K562 (cell line): ENCODE measurements at regions not wholly inside any gene's neighbourhood (a gene's known extent, or its start where the extent isn't known, plus 50 kb on each side); places are given as distances from the start of the nearest gene placed in this dataset.

Source experiments
- ATAC-seq: fragments of 200-7000 bp; cut with Tn5 transposase; 3 replicates; pipeline ENCODE4 v1.9.1; 2020; ENCODE audit warnings: moderate library complexity
- BruUV-seq: library from RNA; stranded (reverse); fragments of 400-500 nt; replicated peaks from 2 replicates; lab custom pipeline; 2021; lab: Mats Ljungman, UMichigan
- CTCF ChIA-PET: fragments of 300-600 bp; formaldehyde crosslinking; extraction: SDS; loops from one replicate; lab custom pipeline; 2021; ENCODE audit warnings: low intra/inter-chr PET ratio; lab: Yijun Ruan, JAX
- POLR2A ChIA-PET: fragments of 300-600, 350-650 bp; sonication (Branson Sonifier 250); formaldehyde crosslinking; extraction: SDS; loops from one replicate; lab custom pipeline; 2021; ENCODE audit warnings: antibody characterized with exemption, inconsistent platforms; lab: Yijun Ruan, JAX
- DNase-seq, 4 experiments: peaks; one replicate each; pipeline versions ENCODE4 v3.0.0 to v3.0.0-alpha.2; 2011 to 2018; ENCODE audit warnings: low spot score in 3 of 4, mixed read lengths in 3 of 4; ENCODE audit errors: extremely low read depth in 1 of 4
- FAIRE-seq: peaks from 2 replicates; lab custom pipeline; 2011; peaks lifted over from hg19 to GRCh38; lab: Jason Lieb, UNC
- H2AFZ ChIP-seq: 2 replicates; pipeline ENCODE4 v1.6.0; 2011; ENCODE audit warnings: low read depth, low read length, control low read depth, inconsistent platforms
- H3K27ac ChIP-seq: fragments of 200-600 bp; 3 replicates; pipeline ENCODE4 v1.8.0; 2011; ENCODE audit warnings: low read depth, mild to moderate bottlenecking, control low read depth, inconsistent platforms, low read length, moderate library complexity, mixed read lengths; ENCODE audit errors: extremely low read depth
- H3K27me3 ChIP-seq, 2 experiments: fragments of 300-600 bp in 1 of 2; 2 replicates in 1 of 2; 3 replicates in 1 of 2; pipeline versions ENCODE4 v1.6.0 to v1.8.0; 2011; ENCODE audit warnings: inconsistent platforms in 2 of 2, low read length in 2 of 2, mild to moderate bottlenecking in 1 of 2, mixed read lengths in 1 of 2, moderate library complexity in 1 of 2; ENCODE audit not compliant: control insufficient read depth in 2 of 2, insufficient read depth in 2 of 2
- H3K36me3 ChIP-seq: fragments of 300-600 bp; 3 replicates; pipeline ENCODE4 v1.8.0; 2011; ENCODE audit warnings: mild to moderate bottlenecking, low read length, inconsistent platforms; ENCODE audit not compliant: control insufficient read depth, insufficient read depth
- H3K4me1 ChIP-seq, 2 experiments: fragments of 200-600 bp in 1 of 2; replicated peaks in 1 of 2; 2 replicates in 1 of 2; 3 replicates in 1 of 2; pipeline versions ENCODE4 v1.5.1 to v1.8.0; 2011; ENCODE audit warnings: inconsistent platforms in 2 of 2, low read length in 2 of 2, mild to moderate bottlenecking in 1 of 2, mixed read lengths in 1 of 2, moderate library complexity in 1 of 2; ENCODE audit not compliant: control insufficient read depth in 2 of 2, insufficient read depth in 2 of 2
- H3K4me2 ChIP-seq: 2 replicates; pipeline ENCODE4 v1.6.1; 2011; ENCODE audit warnings: low read length, control low read depth, inconsistent platforms, mixed read lengths; ENCODE audit not compliant: insufficient read depth
- H3K4me3 ChIP-seq: fragments of 200-600 bp; sonication (generic), shearing (Covaris generic); 2 replicates; pipeline ENCODE4 v1.5.1; 2016; ENCODE audit warnings: control low read depth, inconsistent platforms
- H3K79me2 ChIP-seq: fragments of 200-600 bp; 3 replicates; pipeline ENCODE4 v1.8.0; 2011; ENCODE audit warnings: low read length, inconsistent platforms; ENCODE audit not compliant: control insufficient read depth, insufficient read depth
- H3K9ac ChIP-seq, 2 experiments: 2 replicates each; pipeline versions ENCODE4 v1.6.0 to v1.6.1; 2011; ENCODE audit warnings: low read depth in 2 of 2, low read length in 2 of 2, control low read depth in 1 of 2, inconsistent platforms in 1 of 2, mild to moderate bottlenecking in 1 of 2, mixed read lengths in 1 of 2; ENCODE audit not compliant: insufficient read depth in 1 of 2
- H3K9me1 ChIP-seq: one replicate; pipeline ENCODE4 v1.6.0; 2011; ENCODE audit warnings: inconsistent platforms, mild to moderate bottlenecking, low read length, moderate library complexity; ENCODE audit not compliant: control insufficient read depth, insufficient read depth
- H3K9me3 ChIP-seq: replicated peaks from 2 replicates; pipeline ENCODE4 v1.5.1; 2011; ENCODE audit warnings: low read depth, low read length, inconsistent platforms; ENCODE audit not compliant: control insufficient read depth, insufficient read depth
- H4K20me1 ChIP-seq: replicated peaks from 2 replicates; pipeline ENCODE4 v1.6.1; 2011; ENCODE audit warnings: low read length, inconsistent platforms, mixed read lengths; ENCODE audit not compliant: control insufficient read depth, insufficient read depth
- BRD9 ChIP-seq: fragments of 450-650 bp; IDR thresholded peaks from 2 replicates; pipeline ENCODE4 v1.6.1; 2018; ENCODE audit warnings: low read depth; ENCODE audit not compliant: partially characterized antibody
- FOXM1 ChIP-seq, 2 experiments: fragments of 450-650 bp in 1 of 2; sonication (generic) in 1 of 2; formaldehyde crosslinking in 1 of 2; IDR thresholded peaks; 2 replicates each; pipeline versions ENCODE4 v1.6.1 to v1.9.0; 2017 to 2022; ENCODE audit warnings: low read depth in 2 of 2, mild to moderate bottlenecking in 2 of 2, missing genetic modification reagents in 1 of 2, moderate library complexity in 1 of 2
- HEY1 ChIP-seq: fragments of 250-450 bp; sonication (Bioruptor Pico); IDR thresholded peaks from 2 replicates; pipeline ENCODE4 v1.5.0; 2020; ENCODE audit warnings: mild to moderate bottlenecking, moderate library complexity, borderline replicate concordance
- KAT7 ChIP-seq: sonication (generic); formaldehyde crosslinking; IDR thresholded peaks from 2 replicates; pipeline ENCODE4 v1.8.0; 2022; ENCODE audit warnings: missing genetic modification reagents, mild to moderate bottlenecking, borderline replicate concordance
- KAT8 ChIP-seq: fragments of 450-650 bp; IDR thresholded peaks from 2 replicates; pipeline ENCODE4 v1.6.1; 2016; ENCODE audit warnings: low read depth, mild to moderate bottlenecking
- MAFK ChIP-seq: IDR thresholded peaks from 2 replicates; pipeline ENCODE4 v1.6.1; 2011; ENCODE audit warnings: low read length, improper control_type of control experiment
- MXD1 ChIP-seq: fragments of 250-450 bp; sonication (Bioruptor Pico); IDR thresholded peaks from 2 replicates; pipeline ENCODE4 v1.8.0; 2021; ENCODE audit warnings: borderline replicate concordance, mild to moderate bottlenecking, moderate library complexity; ENCODE audit not compliant: poor library complexity, severe bottlenecking
- NFIC ChIP-seq: fragments of 450-650 bp; IDR thresholded peaks from 2 replicates; pipeline ENCODE4 v1.6.1; 2017; ENCODE audit warnings: mild to moderate bottlenecking, inconsistent platforms
- PTBP1 ChIP-seq: fragments of 200-400 bp; formaldehyde crosslinking; IDR thresholded peaks from 2 replicates; pipeline ENCODE4 v1.6.1; 2017; ENCODE audit warnings: low read depth, low read length
- SETDB1 ChIP-seq: IDR thresholded peaks from one replicate; pipeline ENCODE4 v1.6.1; 2012; ENCODE audit warnings: low read length, control low read depth, inconsistent platforms
- SMARCB1 ChIP-seq: IDR thresholded peaks from 2 replicates; pipeline ENCODE4 v1.6.1; 2011; ENCODE audit warnings: improper control_type of control experiment, low read depth; ENCODE audit not compliant: insufficient read length
- SNRNP70 ChIP-seq: fragments of 200-400 bp; formaldehyde crosslinking; optimal IDR thresholded peaks from 2 replicates; pipeline ENCODE3; 2017; ENCODE audit warnings: low read depth, low read length
- TBP ChIP-seq: optimal IDR thresholded peaks from 2 replicates; pipeline ENCODE3; 2011; ENCODE audit warnings: low read depth, low read length, improper control_type of control experiment
- TCF7 ChIP-seq: sonication (generic); IDR thresholded peaks from 2 replicates; pipeline ENCODE4 v1.6.1; 2016; ENCODE audit warnings: antibody characterized with exemption, borderline replicate concordance
- ZBTB9 ChIP-seq: fragments of 450-650 bp; formaldehyde crosslinking; IDR thresholded peaks from 2 replicates; pipeline ENCODE4 v1.4.0; 2020; ENCODE audit warnings: mild to moderate bottlenecking, moderate library complexity
- ZNF239 ChIP-seq: fragments of 250-450 bp; sonication (Bioruptor Pico); IDR thresholded peaks from 2 replicates; pipeline ENCODE4 v1.4.0; 2020; ENCODE audit warnings: mild to moderate bottlenecking
- WGBS: fragments of 100-300 bp; shearing (Covaris generic); methylation state at CpG from one replicate; pipeline ENCODE4 v1.1.6; 2016; ENCODE audit warnings: low coverage, mixed read lengths; ENCODE audit not compliant: insufficient coverage; ENCODE audit errors: missing lambda C conversion rate; 5-methylcytosine and 5-hydroxymethylcytosine counted together
- in situ Hi-C: fragments of 300-500 bp; cut with MboI; formaldehyde crosslinking; loops from 4 replicates; pipeline ENCODE4 v1.15.0; 2018; ENCODE audit warnings: inconsistent platforms, mixed read lengths
- intact Hi-C: fragments of 100-400 bp; cut with micrococcal nuclease; formaldehyde crosslinking; loops from 2 replicates; pipeline ENCODE4 v1.14.2; 2022
- TF ChIP-seq, protein P1 (sequence below): fragments of 200-400 bp; formaldehyde crosslinking; IDR thresholded peaks from 2 replicates; pipeline ENCODE4 v1.6.1; 2017; ENCODE audit warnings: mild to moderate bottlenecking, low read depth, low read length, moderate library complexity

DNA sequence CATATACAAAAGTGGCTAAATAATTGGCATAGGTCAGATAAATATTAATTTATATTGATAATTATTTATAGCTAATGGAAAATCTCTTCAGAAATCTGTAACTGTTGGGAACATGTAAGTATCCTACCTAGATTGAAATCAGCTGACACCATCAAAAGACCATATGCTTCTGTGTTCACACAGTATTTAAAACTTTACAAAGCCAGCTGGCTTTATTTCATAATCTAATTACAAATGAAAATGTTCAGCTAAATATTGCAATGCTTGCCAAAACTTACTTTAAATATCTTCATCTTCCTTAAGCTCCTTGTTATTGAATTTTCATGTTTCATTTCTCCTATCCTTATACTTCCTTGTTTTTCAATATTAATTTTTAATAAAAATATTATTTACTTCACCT, 190.9 kb upstream of the DOK6 start (continued):
- TF ChIP-seq FOXM1 (IDR thresholded peaks at IDR 0.05; ENCODE audit: low read depth) (no peak), FOXM1 (CRISPR knock-in tag; IDR thresholded peaks at IDR 0.05; ENCODE audit: low read depth) (no peak), BRD9 (no peak), TCF7 (no peak)

DNA sequence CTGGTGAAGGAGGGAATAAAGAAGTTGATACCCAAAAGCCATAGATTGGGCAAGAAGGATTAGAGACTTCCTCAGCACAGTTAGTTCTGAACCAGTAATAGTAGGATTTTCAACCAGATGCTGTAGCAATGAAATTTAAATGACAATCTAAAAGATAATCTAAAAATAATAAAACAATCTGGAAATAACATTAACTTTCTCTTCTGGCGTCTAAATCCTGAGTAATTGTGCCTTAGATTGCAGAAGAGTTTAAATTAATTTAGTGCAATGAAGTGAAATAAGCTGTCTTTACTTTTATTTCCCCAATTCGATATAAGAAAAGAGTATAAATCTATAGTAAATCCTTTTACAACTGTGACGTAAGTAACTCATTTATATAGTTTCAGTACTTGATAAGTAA, 186.8 kb upstream of the DOK6 start:
- BruUV-seq, result no TSS peak
- in situ Hi-C loops, result no loop called here
- no peaks in the 10 kb centered on the region for H3K4me1 ChIP-seq

More for the DNA sequence above, 186.8 kb upstream of the DOK6 start:
- H3K9me1 ChIP-seq, result no peaks in the 10 kb centered on the region
- no peak overlapping the region for H3K4me2 ChIP-seq
- ChIA-PET POLR2A (no interaction called here), CTCF (no interaction called here)
- H3K9me3 ChIP-seq, result no peaks in the 10 kb centered on the region
- no peaks in the 10 kb centered on the region for H3K27me3 ChIP-seq
- no peak overlapping the region for H3K4me3 ChIP-seq
- TF ChIP-seq ZBTB9, result no peak
- no peak for TF ChIP-seq HEY1
- TF ChIP-seq NFIC, result no peak
- no peak for TF ChIP-seq ZNF239 (CRISPR knock-in tag)
- TF ChIP-seq KAT7 (CRISPR knock-in tag), result no peak
- TF ChIP-seq, protein P1, sequence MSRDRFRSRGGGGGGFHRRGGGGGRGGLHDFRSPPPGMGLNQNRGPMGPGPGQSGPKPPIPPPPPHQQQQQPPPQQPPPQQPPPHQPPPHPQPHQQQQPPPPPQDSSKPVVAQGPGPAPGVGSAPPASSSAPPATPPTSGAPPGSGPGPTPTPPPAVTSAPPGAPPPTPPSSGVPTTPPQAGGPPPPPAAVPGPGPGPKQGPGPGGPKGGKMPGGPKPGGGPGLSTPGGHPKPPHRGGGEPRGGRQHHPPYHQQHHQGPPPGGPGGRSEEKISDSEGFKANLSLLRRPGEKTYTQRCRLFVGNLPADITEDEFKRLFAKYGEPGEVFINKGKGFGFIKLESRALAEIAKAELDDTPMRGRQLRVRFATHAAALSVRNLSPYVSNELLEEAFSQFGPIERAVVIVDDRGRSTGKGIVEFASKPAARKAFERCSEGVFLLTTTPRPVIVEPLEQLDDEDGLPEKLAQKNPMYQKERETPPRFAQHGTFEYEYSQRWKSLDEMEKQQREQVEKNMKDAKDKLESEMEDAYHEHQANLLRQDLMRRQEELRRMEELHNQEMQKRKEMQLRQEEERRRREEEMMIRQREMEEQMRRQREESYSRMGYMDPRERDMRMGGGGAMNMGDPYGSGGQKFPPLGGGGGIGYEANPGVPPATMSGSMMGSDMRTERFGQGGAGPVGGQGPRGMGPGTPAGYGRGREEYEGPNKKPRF, result no peak
- no peak for TF ChIP-seq PTBP1
- TF ChIP-seq SMARCB1, result no peak
- no peak for TF ChIP-seq SETDB1
- TF ChIP-seq SNRNP70, result no peak
- no peak for TF ChIP-seq TBP
- no peak for TF ChIP-seq MAFK
- TF ChIP-seq MXD1 (CRISPR knock-in tag), result no peak
- TF ChIP-seq KAT8, result no peak
- no peaks in the 10 kb centered on the region for H3K79me2 ChIP-seq
- DNase-seq (no peak), ATAC-seq (no peak), FAIRE-seq (no peak)
- intact Hi-C loops, result no loop called here
- no peak overlapping the region for H3K9ac ChIP-seq
- H3K27ac ChIP-seq, result no peak overlapping the region
- 0% methylated on average over 3 of the region's 3 CpGs for WGBS
- no peaks in the 10 kb centered on the region for H3K36me3 ChIP-seq
- H2AFZ ChIP-seq, result no peak overlapping the region
- no peaks in the 10 kb centered on the region for H4K20me1 ChIP-seq
